HCT116 (cell line): ENCODE measurements at regions not wholly inside any gene's neighbourhood (a gene's known extent, or its start where the extent isn't known, plus 50 kb on each side); places are given as distances from the start of the nearest gene placed in this dataset.

Experiments used
- ATAC-seq: fragments of 200-7000 bp; cut with Tn5 transposase; 2 replicates; pipeline ENCODE4 v1.9.1; 2020; ENCODE audit warnings: mild to moderate bottlenecking, moderate library complexity
- BruUV-seq: library from RNA; stranded (reverse); fragments of 400-500 nt; replicated peaks from 2 replicates; lab custom pipeline; 2021; lab: Mats Ljungman, UMichigan
- CTCF ChIA-PET: fragments of 300-600 bp; sonication (Branson Sonifier 250); formaldehyde crosslinking; loops from one replicate; lab custom pipeline; 2021; ENCODE audit warnings: antibody characterized with exemption; lab: Charles Lee
- POLR2A ChIA-PET: fragments of 300-600, 350-600 bp; sonication (Branson Sonifier 250); formaldehyde crosslinking; loops from one replicate; lab custom pipeline; 2021; ENCODE audit warnings: antibody characterized with exemption; lab: Charles Lee
- RAD21 ChIA-PET, 2 experiments: fragments of 300-600 bp; sonication (Branson Sonifier 250); formaldehyde crosslinking; loops; one replicate each; lab custom pipeline; 2023; ENCODE audit warnings: low total read pairs in 2 of 2; ENCODE audit not compliant: uncharacterized antibody in 2 of 2, unreplicated experiment in 2 of 2, low non-redundant PET in 1 of 2; lab: Charles Lee
- DNase-seq: peaks from one replicate; pipeline ENCODE4 v3.0.0-alpha.2; 2010; ENCODE audit warnings: low read depth, low spot score
- H2AFZ ChIP-seq: fragments of 200-600 bp; shearing (Covaris generic), sonication (generic); 2 replicates; pipeline ENCODE4 v1.6.1; 2017; ENCODE audit warnings: low read depth, mixed run types, mixed read lengths, antibody characterized with exemption, low read length; ENCODE audit not compliant: poor library complexity, severe bottlenecking
- H3K27ac ChIP-seq: 2 replicates; pipeline ENCODE4 v1.5.1; 2012; ENCODE audit warnings: low read depth, low read length
- H3K27me3 ChIP-seq: fragments of 200-600 bp; sonication (generic); 2 replicates; pipeline ENCODE4 v1.6.1; 2016; ENCODE audit warnings: mixed run types, low read length, mixed read lengths; ENCODE audit not compliant: insufficient read depth
- H3K36me3 ChIP-seq, 2 experiments: fragments of 200-500 bp in 1 of 2; fragments of 200-600 bp in 1 of 2; sonication (Bioruptor generic) in 1 of 2; sonication (generic) in 1 of 2; 2 replicates each; pipeline versions ENCODE4 v1.5.1 to v1.6.1; 2014 to 2016; ENCODE audit warnings: low read length in 2 of 2, inconsistent platforms in 1 of 2, mixed read lengths in 1 of 2, mixed run types in 1 of 2; ENCODE audit not compliant: insufficient read depth in 2 of 2, control insufficient read depth in 1 of 2
- H3K4me1 ChIP-seq, 2 experiments: fragments of 200-600 bp in 1 of 2; sonication (generic) in 1 of 2; 2 replicates each; pipeline versions ENCODE4 v1.5.1 to v1.6.1; 2012 to 2017; ENCODE audit warnings: low read length in 2 of 2, inconsistent platforms in 1 of 2, mild to moderate bottlenecking in 1 of 2, mixed read lengths in 1 of 2, mixed run types in 1 of 2, moderate library complexity in 1 of 2; ENCODE audit not compliant: insufficient read depth in 2 of 2, control insufficient read depth in 1 of 2
- H3K4me2 ChIP-seq: fragments of 200-600 bp; sonication (generic); 2 replicates; pipeline ENCODE4 v1.6.1; 2017; ENCODE audit warnings: mixed run types, low read length, mixed read lengths
- H3K4me3 ChIP-seq, 2 experiments: fragments of 200-600 bp in 1 of 2; sonication (generic) in 1 of 2; replicated peaks in 1 of 2; 2 replicates each; pipeline ENCODE4 v1.5.1; 2011 to 2016; ENCODE audit warnings: low read length in 2 of 2, control low read depth in 1 of 2, low read depth in 1 of 2, mild to moderate bottlenecking in 1 of 2, mixed read lengths in 1 of 2, mixed run types in 1 of 2
- H3K79me2 ChIP-seq: fragments of 200-600 bp; sonication (generic); 2 replicates; pipeline ENCODE4 v1.6.1; 2017; ENCODE audit warnings: mild to moderate bottlenecking, mixed run types, low read length, moderate library complexity, mixed read lengths; ENCODE audit not compliant: insufficient read depth
- H3K9ac ChIP-seq: fragments of 200-600 bp; sonication (generic); 2 replicates; pipeline ENCODE4 v1.6.1; 2016; ENCODE audit warnings: low read length, mixed read lengths
- H3K9me2 ChIP-seq: fragments of 200-600 bp; sonication (generic), shearing (Covaris generic); 2 replicates; pipeline ENCODE4 v1.6.1; 2017; ENCODE audit warnings: mixed run types, mild to moderate bottlenecking, moderate library complexity; ENCODE audit not compliant: insufficient read depth
- H3K9me3 ChIP-seq, 2 experiments: fragments of 200-500 bp in 1 of 2; fragments of 200-600 bp in 1 of 2; sonication (Bioruptor generic) in 1 of 2; sonication (generic) in 1 of 2; 2 replicates each; pipeline ENCODE4 v1.6.1; 2014 to 2017; ENCODE audit warnings: low read length in 2 of 2, mixed read lengths in 2 of 2, inconsistent platforms in 1 of 2, low read depth in 1 of 2, mild to moderate bottlenecking in 1 of 2, mixed run types in 1 of 2, moderate library complexity in 1 of 2; ENCODE audit not compliant: control insufficient read depth in 1 of 2, insufficient read depth in 1 of 2
- H4K20me1 ChIP-seq: fragments of 200-600 bp; sonication (generic), shearing (Covaris generic); 2 replicates; pipeline ENCODE4 v1.6.1; 2017; ENCODE audit warnings: mixed run types, mild to moderate bottlenecking, moderate library complexity; ENCODE audit not compliant: insufficient read depth
- ATF3 ChIP-seq: IDR thresholded peaks from 2 replicates; pipeline ENCODE4 v1.6.1; 2012
- CBX3 ChIP-seq: IDR thresholded peaks from 2 replicates; pipeline ENCODE4 v1.6.1; 2012; ENCODE audit warnings: low read depth
- CTCF ChIP-seq, 3 experiments: fragments of 200-600 bp in 1 of 3; sonication (generic) in 1 of 3; IDR thresholded peaks in 2 of 3; conservative IDR thresholded peaks in 1 of 3; 2 replicates each; pipeline ENCODE4 v1.5.1; 2012 to 2017; ENCODE audit warnings: low read depth in 2 of 3, low read length in 2 of 3, antibody characterized with exemption in 1 of 3, borderline replicate concordance in 1 of 3, control low read depth in 1 of 3, mild to moderate bottlenecking in 1 of 3, mixed read lengths in 1 of 3, mixed run types in 1 of 3, moderate library complexity in 1 of 3; ENCODE audit not compliant: insufficient read depth in 1 of 3
- EGR1 ChIP-seq: IDR thresholded peaks from 2 replicates; pipeline ENCODE4 v1.6.1; 2012; ENCODE audit warnings: low read depth
- ELF1 ChIP-seq: IDR thresholded peaks from 2 replicates; pipeline ENCODE4 v1.6.1; 2012; ENCODE audit warnings: low read depth, borderline replicate concordance
- EZH2 ChIP-seq: fragments of 200-600 bp; sonication (generic); IDR thresholded peaks from 2 replicates; pipeline ENCODE4 v1.6.1; 2017; ENCODE audit warnings: antibody characterized with exemption, mixed run types
- EZH2phosphoT487 ChIP-seq: fragments of 200-600 bp; IDR thresholded peaks from 2 replicates; pipeline ENCODE4 v1.6.1; 2018; ENCODE audit warnings: antibody characterized with exemption, borderline replicate concordance
- FOSL1 ChIP-seq: IDR thresholded peaks from 2 replicates; pipeline ENCODE4 v1.6.1; 2012; ENCODE audit warnings: low read depth
- JUND ChIP-seq: IDR thresholded peaks from 2 replicates; pipeline ENCODE4 v1.6.1; 2012
- POLR2A ChIP-seq: IDR thresholded peaks from 2 replicates; pipeline ENCODE4 v1.7.0; 2011; ENCODE audit warnings: borderline replicate concordance; ENCODE audit not compliant: insufficient read depth, insufficient read length; ENCODE audit errors: extremely low read depth
- POLR2AphosphoS5 ChIP-seq: IDR thresholded peaks from 2 replicates; pipeline ENCODE4 v1.6.1; 2011; ENCODE audit warnings: mild to moderate bottlenecking, low read depth, low read length, moderate library complexity
- RAD21 ChIP-seq: IDR thresholded peaks from 2 replicates; pipeline ENCODE4 v1.6.1; 2012; ENCODE audit warnings: low read depth, mild to moderate bottlenecking
- REST ChIP-seq: IDR thresholded peaks from 2 replicates; pipeline ENCODE4 v1.6.1; 2012; ENCODE audit warnings: low read depth
- SIN3A ChIP-seq: IDR thresholded peaks from 2 replicates; pipeline ENCODE4 v1.6.1; 2012; ENCODE audit warnings: low read depth
- SP1 ChIP-seq: IDR thresholded peaks from 2 replicates; pipeline ENCODE4 v1.6.1; 2012; ENCODE audit warnings: low read depth
- SRF ChIP-seq: IDR thresholded peaks from 2 replicates; pipeline ENCODE4 v1.6.1; 2012; ENCODE audit warnings: low read depth
- TCF7L2 ChIP-seq: IDR thresholded peaks from 2 replicates; pipeline ENCODE4 v1.7.0; 2011; ENCODE audit warnings: borderline replicate concordance, inconsistent platforms; ENCODE audit not compliant: insufficient read depth, insufficient read length; ENCODE audit errors: extremely low read depth
- YY1 ChIP-seq: IDR thresholded peaks from 2 replicates; pipeline ENCODE4 v1.6.1; 2011; ENCODE audit warnings: low read length, low read depth, moderate library complexity, mild to moderate bottlenecking; ENCODE audit not compliant: insufficient replicate concordance; ENCODE audit errors: extremely low read depth
- ZFX ChIP-seq: fragments of 450-650 bp; IDR thresholded peaks from 2 replicates; pipeline ENCODE4 v1.6.1; 2017
- ZNF274 ChIP-seq: fragments of 200-500 bp; sonication (Bioruptor generic); IDR thresholded peaks from 2 replicates; pipeline ENCODE4 v1.6.1; 2014; ENCODE audit warnings: mild to moderate bottlenecking, low read depth, low read length, inconsistent platforms
- intact Hi-C: fragments of 100-400 bp; cut with micrococcal nuclease; formaldehyde crosslinking; loops from 2 replicates; pipeline ENCODE4 v1.10.0; 2022

DNA sequence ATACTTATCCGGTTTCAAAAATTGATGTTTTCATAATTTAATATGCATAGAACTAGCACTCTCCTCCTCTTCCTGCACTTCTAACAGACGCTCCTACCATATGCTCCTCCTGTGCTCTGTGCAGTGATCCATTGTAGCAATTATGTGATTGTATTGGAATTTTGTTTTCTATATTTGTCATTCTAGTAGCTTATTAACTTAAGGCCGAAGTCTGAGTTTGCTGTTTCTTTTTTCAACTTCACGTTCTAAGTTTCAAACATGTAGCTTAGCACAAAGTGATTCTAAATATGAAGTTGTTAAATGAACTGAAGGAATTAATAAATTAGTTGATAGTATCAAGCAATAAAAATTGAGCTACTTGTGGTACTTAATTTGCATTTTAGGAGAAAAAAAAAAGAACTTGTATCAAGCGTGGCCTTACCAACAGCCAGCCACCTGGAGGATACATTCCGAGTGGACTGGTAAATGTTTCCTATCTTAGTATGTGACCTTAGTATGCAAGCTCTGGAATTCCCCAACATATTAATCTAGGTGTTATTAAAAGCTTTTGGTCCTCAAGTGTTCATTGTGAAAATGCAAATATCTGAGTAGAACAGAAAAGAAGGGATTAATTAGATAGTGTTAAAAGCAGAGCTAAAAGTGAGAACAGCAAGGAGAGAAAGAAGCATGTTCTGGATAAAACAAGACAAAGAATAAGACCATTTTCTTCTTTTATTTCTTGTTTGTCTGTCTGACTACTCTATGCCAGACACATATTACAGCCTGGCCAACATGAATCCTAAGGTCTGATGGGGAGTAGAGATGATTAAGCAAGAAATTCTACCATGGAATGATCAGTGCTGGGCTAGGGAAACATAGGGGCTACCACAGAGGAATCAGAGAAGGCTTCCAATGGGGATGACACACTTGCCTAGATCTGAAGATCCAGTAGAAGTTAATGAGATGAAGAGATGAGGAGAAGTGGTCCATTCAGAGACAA, 290.4 kb upstream of the MON1B start:
- ATAC-seq (no peak), DNase-seq (no peak)
- Histone ChIP-seq H3K27me3 (no peaks in the 10 kb centered on the region), H3K79me2 (no peaks in the 10 kb centered on the region), H3K4me2 (no peak overlapping the region), H3K9me3 (no peaks in the 10 kb centered on the region), H3K4me1 (no peaks in the 10 kb centered on the region), H3K36me3 (no peaks in the 10 kb centered on the region), H3K9me2 (no peaks in the 10 kb centered on the region), H2AFZ (no peak overlapping the region), H3K27ac (no peak overlapping the region), H3K9ac (no peak overlapping the region), H3K4me3 (no peak overlapping the region), H4K20me1 (no peaks in the 10 kb centered on the region)
- CTCF ChIA-PET = no interaction called here
- RAD21 ChIA-PET = no interaction called here
- TF ChIP-seq EZH2phosphoT487 = no peak
- no peak for TF ChIP-seq JUND
- no peak for TF ChIP-seq YY1
- TF ChIP-seq REST = no peak
- TF ChIP-seq ELF1 = no peak
- TF ChIP-seq RAD21 = no peak
- no peak for TF ChIP-seq TCF7L2
- no peak for TF ChIP-seq EZH2
- no peak for TF ChIP-seq CBX3
- TF ChIP-seq EGR1 = no peak
- TF ChIP-seq POLR2AphosphoS5 = no peak
- TF ChIP-seq CTCF (IDR thresholded peaks at IDR 0.05 in 2 of 3, conservative IDR thresholded peaks at IDR 0.05 in 1 of 3; ENCODE audit: borderline replicate concordance in 1 of 3, insufficient read depth in 1 of 3, low read depth in 2 of 3, low read length in 2 of 3) = no peak
- no peak for TF ChIP-seq FOSL1
- no peak for TF ChIP-seq SP1
- no peak for TF ChIP-seq POLR2A
- TF ChIP-seq SIN3A = no peak
- TF ChIP-seq ATF3 = no peak
- no peak for TF ChIP-seq ZNF274
- no peak for TF ChIP-seq SRF
- TF ChIP-seq ZFX = no peak
- POLR2A ChIA-PET = no interaction called here
- BruUV-seq = no TSS peak
- intact Hi-C loops = no loop called here
